Aorta (tissue), 5 donors: ENCODE measurements at regions not wholly inside any gene's neighbourhood (a gene's known extent, or its start where the extent isn't known, plus 50 kb on each side); places are given as distances from the start of the nearest gene placed in this dataset.

ENCODE experiments used
- ATAC-seq: fragments of 200-7000 bp; cut with Tn5 transposase; one replicate; pipeline ENCODE4 v1.9.1; 2022; ENCODE audit warnings: moderate library complexity; ENCODE audit not compliant: low FRiP score
- DNase-seq, 2 donors: peaks; one replicate each; pipeline ENCODE4 v3.0.0-alpha.2; 2020
- H3K27ac ChIP-seq, 2 donors: one replicate each; pipeline ENCODE4 v1.5.1; 2013; ENCODE audit warnings: low read length in 2 of 2, mild to moderate bottlenecking in 2 of 2, moderate library complexity in 2 of 2, control low read depth in 1 of 2, inconsistent platforms in 1 of 2, low read depth in 1 of 2
- H3K27me3 ChIP-seq, 2 donors: one replicate each; pipeline ENCODE4 v1.6.1; 2013; ENCODE audit warnings: control low read depth in 1 of 2, low read length in 1 of 2, mild to moderate bottlenecking in 1 of 2, moderate library complexity in 1 of 2; ENCODE audit not compliant: insufficient read depth in 2 of 2, control insufficient read depth in 1 of 2
- H3K36me3 ChIP-seq, 2 donors: one replicate each; pipeline ENCODE4 v1.6.1; 2013; ENCODE audit warnings: control low read depth in 1 of 2, low read length in 1 of 2, mild to moderate bottlenecking in 1 of 2; ENCODE audit not compliant: insufficient read depth in 2 of 2, control insufficient read depth in 1 of 2
- H3K4me1 ChIP-seq, 2 donors: one replicate each; pipeline ENCODE4 v1.6.1; 2013; ENCODE audit warnings: low read length in 2 of 2, control low read depth in 1 of 2, mild to moderate bottlenecking in 1 of 2, moderate library complexity in 1 of 2; ENCODE audit not compliant: insufficient read depth in 2 of 2, control insufficient read depth in 1 of 2
- H3K4me3 ChIP-seq, 2 donors: one replicate each; pipeline ENCODE4 v1.5.1; 2013; ENCODE audit warnings: low read length in 2 of 2, control low read depth in 1 of 2, mild to moderate bottlenecking in 1 of 2
- H3K9me3 ChIP-seq: one replicate; pipeline ENCODE4 v1.6.1; 2013; ENCODE audit warnings: mild to moderate bottlenecking, low read length; ENCODE audit not compliant: control insufficient read depth
- WGBS, 2 donors: extraction: QIAGEN DNeasy Blood & Tissue Kit; methylation state at CpG; one replicate each; pipeline ENCODE4 v1.1.7; 2013; 5-methylcytosine and 5-hydroxymethylcytosine counted together
- intact Hi-C, 2 donors: fragments of 100-400 bp; cut with DNase I; formaldehyde crosslinking; loops; one replicate each; pipeline versions ENCODE4 v1.14.2 to v1.15.0; 2022
- donor health status: healthy with polysubstance abuse.
- donor health status: Bipolar disorder and iron deficiency.
- donor health status: DM: no; HTN: no; CAD: no.
- donor health status: DM: no; HTN: no; CAD: no.
- donor health status: DM: yes; HTN: yes; CAD: no.

- ATAC-seq: no peak
- Histone ChIP-seq H3K9me3 (peaks cover 2% of the 10 kb centered on the region), H3K36me3 (no peaks in the 10 kb centered on the region), H3K4me3 (no peak overlapping the region), H3K27ac (no peak overlapping the region), H3K4me1 (no peaks in the 10 kb centered on the region), H3K27me3 (no peaks in the 10 kb centered on the region)
- WGBS, 2 donors: 30 to 36% methylated on average over 8 of the region's 8 CpGs
- DNase-seq: no peak
- intact Hi-C loops: no loop called here
Observed at GRCh38 chr22:47249370-47249928, 487.0 kb downstream of the TBC1D22A start.

DNA sequence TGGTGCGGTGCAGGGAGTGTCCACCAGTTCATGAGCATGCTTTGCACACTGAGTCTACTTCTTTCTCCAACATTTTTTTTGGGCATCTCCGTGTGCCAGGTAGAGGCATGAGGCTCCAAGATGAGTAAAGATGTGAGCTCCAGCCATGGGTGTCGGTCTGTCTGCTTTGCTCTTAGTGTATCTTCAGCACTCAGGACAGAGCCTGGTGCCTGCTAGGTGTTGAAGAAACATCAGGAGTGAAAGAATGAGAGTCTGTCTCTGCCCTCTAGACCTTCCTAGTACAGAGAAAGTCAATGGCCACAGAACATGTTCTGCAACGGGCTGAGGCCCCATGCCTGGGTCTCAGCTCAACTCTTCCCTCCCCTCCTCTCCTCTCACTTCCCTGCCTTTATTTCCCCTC is 486.5 kb downstream of the TBC1D22A start:
- H3K4me1 ChIP-seq: no peaks in the 10 kb centered on the region
- no peaks in the 10 kb centered on the region for H3K27me3 ChIP-seq
- intact Hi-C loops: no loop called here
- no peak for ATAC-seq
- H3K4me3 ChIP-seq: no peak overlapping the region
- no peak overlapping the region for H3K27ac ChIP-seq
- 75 to 76% methylated on average over 4 of the region's 4 CpGs for WGBS, 2 donors
- no peak for DNase-seq
- peaks cover 2% of the 10 kb centered on the region for H3K9me3 ChIP-seq
- H3K36me3 ChIP-seq: no peaks in the 10 kb centered on the region

- H3K27me3 ChIP-seq: no peaks in the 10 kb centered on the region
- DNase-seq: no peak
Observed at GRCh38 chr22:47247579-47248240, 485.3 kb downstream of the TBC1D22A start.

DNA sequence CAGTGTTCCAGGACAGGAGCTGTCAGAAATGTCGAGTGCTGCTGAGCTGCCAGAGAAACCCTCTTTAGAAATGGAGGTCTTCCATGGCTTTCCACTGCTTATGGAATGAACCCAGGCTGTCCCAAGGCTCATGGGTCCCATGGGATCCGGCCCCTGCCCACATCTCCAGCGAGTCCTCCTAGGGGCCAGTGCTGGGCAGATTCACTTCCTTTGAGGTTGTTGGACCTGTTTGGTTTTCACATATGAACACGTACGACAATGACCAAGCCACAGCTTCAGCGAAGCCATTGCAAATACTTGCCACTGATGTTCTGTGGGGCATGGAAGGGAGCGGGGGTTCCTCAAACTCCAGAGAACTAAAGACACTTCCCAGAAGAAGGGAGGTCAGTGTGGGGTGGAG is 483.3 kb downstream of the TBC1D22A start:
- H3K4me3 ChIP-seq: no peak overlapping the region
- no peak for ATAC-seq
- intact Hi-C loops: no loop called here
- H3K9me3 ChIP-seq: no peaks in the 10 kb centered on the region
- H3K4me1 ChIP-seq: no peaks in the 10 kb centered on the region
- WGBS, 2 donors: 82 to 85% methylated on average over 7 of the region's 7 CpGs
- H3K36me3 ChIP-seq: no peaks in the 10 kb centered on the region
- H3K27ac ChIP-seq: no peak overlapping the region
- no peak for DNase-seq
- H3K27me3 ChIP-seq: no peaks in the 10 kb centered on the region

More at GRCh38 chr22:47247579-47248240, 485.3 kb downstream of the TBC1D22A start:
- intact Hi-C loops: no loop called here
- 75 to 83% methylated on average over 11 to 12 of the region's 12 CpGs for WGBS, 2 donors
- H3K4me1 ChIP-seq: no peaks in the 10 kb centered on the region
- H3K36me3 ChIP-seq: no peaks in the 10 kb centered on the region
- no peaks in the 10 kb centered on the region for H3K9me3 ChIP-seq
- ATAC-seq: peak; percentile 43
- H3K4me3 ChIP-seq: no peak overlapping the region
- no peak overlapping the region for H3K27ac ChIP-seq

GRCh38 chr22:47245286-47245685 is 482.8 kb downstream of the TBC1D22A start:
- intact Hi-C loops: no loop called here
- Histone ChIP-seq H3K4me1 (no peaks in the 10 kb centered on the region), H3K27me3 (no peaks in the 10 kb centered on the region), H3K4me3 (no peak overlapping the region), H3K27ac (no peak overlapping the region), H3K36me3 (no peaks in the 10 kb centered on the region), H3K9me3 (no peaks in the 10 kb centered on the region)
- DNase-seq (no peak), ATAC-seq (no peak)
- 69 to 70% methylated on average over 3 of the region's 3 CpGs for WGBS, 2 donors

- intact Hi-C loops: no loop called here
- H3K4me1 ChIP-seq: no peaks in the 10 kb centered on the region
- no peak for ATAC-seq
- no peaks in the 10 kb centered on the region for H3K9me3 ChIP-seq
- no peaks in the 10 kb centered on the region for H3K27me3 ChIP-seq
- H3K36me3 ChIP-seq: no peaks in the 10 kb centered on the region
- no peak overlapping the region for H3K4me3 ChIP-seq
- no peak for DNase-seq
- no peak overlapping the region for H3K27ac ChIP-seq
- WGBS, 2 donors: 55 to 64% methylated on average over 10 of the region's 10 CpGs
Observed at GRCh38 chr22:47240116-47240515, 477.7 kb downstream of the TBC1D22A start.

- ATAC-seq (no peak), DNase-seq (no peak)
- no peak overlapping the region for H3K4me3 ChIP-seq
- H3K36me3 ChIP-seq: no peaks in the 10 kb centered on the region
- no peaks in the 10 kb centered on the region for H3K27me3 ChIP-seq
- 69 to 72% methylated on average over 6 of the region's 6 CpGs for WGBS, 2 donors
- H3K4me1 ChIP-seq: no peaks in the 10 kb centered on the region
- H3K27ac ChIP-seq: no peak overlapping the region
- intact Hi-C loops: no loop called here
- no peaks in the 10 kb centered on the region for H3K9me3 ChIP-seq
Observed at GRCh38 chr22:47239474-47239860, 477.0 kb downstream of the TBC1D22A start.

GRCh38 chr22:47238690-47239473 is 476.4 kb downstream of the TBC1D22A start:
- Histone ChIP-seq H3K27me3 (no peaks in the 10 kb centered on the region), H3K4me1 (no peaks in the 10 kb centered on the region), H3K4me3 (no peak overlapping the region), H3K36me3 (no peaks in the 10 kb centered on the region), H3K9me3 (no peaks in the 10 kb centered on the region), H3K27ac (no peak overlapping the region)
- WGBS, 2 donors: 48 to 57% methylated on average over 10 of the region's 10 CpGs
- ATAC-seq (no peak), DNase-seq (no peak)
- intact Hi-C loops: no loop called here
